ENCODE measurements at regions not wholly inside any gene's neighbourhood (a gene's known extent, or its start where the extent isn't known, plus 50 kb on each side); places are given as distances from the start of the nearest gene placed in this dataset.

DNA sequence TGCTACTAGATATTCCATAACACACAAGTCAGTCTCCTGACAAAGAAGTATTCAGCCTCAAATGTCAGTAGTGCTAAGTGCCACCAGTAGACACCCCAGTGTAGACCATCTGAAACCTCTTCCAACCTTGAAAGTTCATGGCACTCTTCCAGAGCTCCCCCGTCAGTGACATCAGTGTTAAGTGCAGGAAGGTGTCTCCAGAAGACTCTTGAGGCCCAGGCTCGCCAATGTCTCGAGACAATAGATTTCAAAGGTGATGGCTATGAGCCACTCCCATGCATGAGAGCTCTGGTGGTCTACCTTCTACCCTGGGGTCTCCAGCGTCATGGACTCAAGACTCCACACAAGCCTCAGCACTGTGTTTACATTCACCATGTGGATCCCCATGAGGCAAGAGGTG lies 183.8 kb downstream of the SMAD2 start:
- H3K36me3 ChIP-seq: no peaks in the 10 kb centered on the region
- no peaks in the 10 kb centered on the region for H3K27me3 ChIP-seq (replicated peaks; ENCODE audit: insufficient read depth)
- TF ChIP-seq, protein P1, sequence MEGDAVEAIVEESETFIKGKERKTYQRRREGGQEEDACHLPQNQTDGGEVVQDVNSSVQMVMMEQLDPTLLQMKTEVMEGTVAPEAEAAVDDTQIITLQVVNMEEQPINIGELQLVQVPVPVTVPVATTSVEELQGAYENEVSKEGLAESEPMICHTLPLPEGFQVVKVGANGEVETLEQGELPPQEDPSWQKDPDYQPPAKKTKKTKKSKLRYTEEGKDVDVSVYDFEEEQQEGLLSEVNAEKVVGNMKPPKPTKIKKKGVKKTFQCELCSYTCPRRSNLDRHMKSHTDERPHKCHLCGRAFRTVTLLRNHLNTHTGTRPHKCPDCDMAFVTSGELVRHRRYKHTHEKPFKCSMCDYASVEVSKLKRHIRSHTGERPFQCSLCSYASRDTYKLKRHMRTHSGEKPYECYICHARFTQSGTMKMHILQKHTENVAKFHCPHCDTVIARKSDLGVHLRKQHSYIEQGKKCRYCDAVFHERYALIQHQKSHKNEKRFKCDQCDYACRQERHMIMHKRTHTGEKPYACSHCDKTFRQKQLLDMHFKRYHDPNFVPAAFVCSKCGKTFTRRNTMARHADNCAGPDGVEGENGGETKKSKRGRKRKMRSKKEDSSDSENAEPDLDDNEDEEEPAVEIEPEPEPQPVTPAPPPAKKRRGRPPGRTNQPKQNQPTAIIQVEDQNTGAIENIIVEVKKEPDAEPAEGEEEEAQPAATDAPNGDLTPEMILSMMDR (IDR thresholded peaks at IDR 0.05): no peak
- no peak overlapping the region for H3K4me3 ChIP-seq
- H3K9me3 ChIP-seq: no peaks in the 10 kb centered on the region
- no peak for DNase-seq (ENCODE audit: low spot score)
- H3K27ac ChIP-seq: no peak overlapping the region
- H3K4me1 ChIP-seq (ENCODE audit: control insufficient read depth in 1 of 2, low read depth in 2 of 2): peaks cover 0 to 5% of the 10 kb centered on the region in 2 donors
- ATAC-seq (ENCODE audit: insufficient number of reproducible peaks, low FRiP score, low read depth): no peak

DNA sequence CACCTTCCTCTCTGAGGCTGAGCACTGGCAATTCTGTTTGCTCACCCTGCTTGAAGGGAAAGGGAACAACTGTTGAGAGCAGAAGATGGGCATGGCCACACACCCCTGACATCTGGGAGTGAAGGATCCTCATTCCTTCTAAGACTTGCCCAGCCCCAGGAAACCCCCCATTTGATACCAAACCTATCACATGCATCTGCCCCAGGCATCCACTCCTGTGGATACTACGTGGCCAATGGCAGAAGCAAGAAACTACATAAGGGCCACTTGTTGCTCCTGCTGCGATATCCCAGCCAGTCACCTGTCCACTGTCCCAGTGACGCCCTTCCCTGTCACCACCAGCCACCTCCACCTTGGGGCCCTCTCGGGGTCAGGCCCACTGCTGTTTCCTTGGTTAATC lies 185.2 kb downstream of the SMAD2 start:
- DNase-seq (ENCODE audit: low spot score): no peak
- Histone ChIP-seq H3K36me3 (no peaks in the 10 kb centered on the region), H3K27ac (no peak overlapping the region), H3K4me3 (no peak overlapping the region), H3K9me3 (no peaks in the 10 kb centered on the region), H3K4me1 (ENCODE audit: control insufficient read depth in 1 of 2, low read depth in 2 of 2) (peaks cover 0 to 5% of the 10 kb centered on the region in 2 donors), H3K27me3 (replicated peaks; ENCODE audit: insufficient read depth) (no peaks in the 10 kb centered on the region)
- ATAC-seq (ENCODE audit: insufficient number of reproducible peaks, low FRiP score, low read depth): no peak
- TF ChIP-seq, protein P1 (IDR thresholded peaks at IDR 0.05): no peak

DNA sequence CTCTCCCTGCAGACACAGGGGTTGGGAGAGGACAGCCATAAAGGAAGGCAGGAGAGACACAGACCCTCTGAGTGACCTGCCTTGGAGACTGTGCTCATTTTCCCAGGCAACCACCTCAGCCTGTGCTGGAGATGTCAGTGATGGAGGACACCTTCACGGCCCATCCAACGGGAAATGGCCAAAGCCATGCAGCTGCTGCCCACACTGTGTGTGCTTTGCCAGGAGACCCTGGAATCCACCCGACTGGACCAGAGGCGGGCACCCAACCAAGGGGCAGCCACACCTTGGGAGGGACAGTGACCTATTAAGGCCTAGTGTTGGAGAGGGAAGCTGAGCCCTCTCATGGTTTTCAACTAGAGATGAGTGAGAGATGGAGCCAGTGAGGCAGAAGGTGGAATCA lies 192.5 kb downstream of the SMAD2 start:
- no peaks in the 10 kb centered on the region for H3K36me3 ChIP-seq
- no peaks in the 10 kb centered on the region for H3K4me1 ChIP-seq (ENCODE audit: control insufficient read depth in 1 of 2, low read depth in 2 of 2)
- ATAC-seq (ENCODE audit: insufficient number of reproducible peaks, low FRiP score, low read depth) (no peak), DNase-seq (ENCODE audit: low spot score) (no peak)
- H3K9me3 ChIP-seq: no peaks in the 10 kb centered on the region
- TF ChIP-seq, protein P1 (IDR thresholded peaks at IDR 0.05): no peak
- H3K27me3 ChIP-seq (replicated peaks; ENCODE audit: insufficient read depth): no peaks in the 10 kb centered on the region
- H3K27ac ChIP-seq: no peak overlapping the region
- H3K4me3 ChIP-seq: no peak overlapping the region

DNA sequence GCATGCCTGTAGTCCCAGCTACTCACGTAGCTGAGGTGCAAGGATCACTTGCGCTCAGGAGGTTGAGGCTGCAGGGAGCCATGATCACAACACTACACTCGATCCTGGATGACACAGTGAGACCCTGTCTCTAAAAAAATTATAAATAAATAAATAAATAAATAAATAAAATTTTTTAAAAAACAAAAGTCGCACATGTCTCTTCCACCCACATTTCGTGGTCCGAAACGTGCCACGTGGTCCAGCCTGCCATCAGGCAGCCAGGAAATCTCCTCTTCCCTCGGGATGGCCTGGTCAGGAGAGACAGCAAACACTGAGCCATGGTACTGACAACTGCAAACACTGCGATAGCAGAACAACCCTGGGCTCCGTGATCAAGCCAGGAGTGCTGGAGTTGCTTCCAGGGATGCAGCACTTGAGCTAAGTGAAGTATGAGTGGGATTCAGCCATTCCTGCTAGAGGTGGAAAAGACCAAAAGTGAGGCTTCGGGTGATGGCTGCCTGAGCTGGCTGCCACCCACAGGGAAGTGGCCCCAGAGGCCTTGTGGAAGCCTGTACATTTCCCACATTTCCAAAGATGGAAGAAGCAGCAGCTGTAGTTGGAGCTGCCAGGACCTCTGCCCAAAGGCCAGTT lies 193.1 kb downstream of the SMAD2 start:
- Histone ChIP-seq H3K4me3 (no peak overlapping the region), H3K27ac (no peak overlapping the region), H3K4me1 (ENCODE audit: control insufficient read depth in 1 of 2, low read depth in 2 of 2) (no peaks in the 10 kb centered on the region), H3K36me3 (no peaks in the 10 kb centered on the region), H3K27me3 (replicated peaks; ENCODE audit: insufficient read depth) (no peaks in the 10 kb centered on the region), H3K9me3 (no peaks in the 10 kb centered on the region)
- no peak for DNase-seq (ENCODE audit: low spot score)
- ATAC-seq (ENCODE audit: insufficient number of reproducible peaks, low FRiP score, low read depth): no peak
- TF ChIP-seq, protein P1 (IDR thresholded peaks at IDR 0.05): no peak

DNA sequence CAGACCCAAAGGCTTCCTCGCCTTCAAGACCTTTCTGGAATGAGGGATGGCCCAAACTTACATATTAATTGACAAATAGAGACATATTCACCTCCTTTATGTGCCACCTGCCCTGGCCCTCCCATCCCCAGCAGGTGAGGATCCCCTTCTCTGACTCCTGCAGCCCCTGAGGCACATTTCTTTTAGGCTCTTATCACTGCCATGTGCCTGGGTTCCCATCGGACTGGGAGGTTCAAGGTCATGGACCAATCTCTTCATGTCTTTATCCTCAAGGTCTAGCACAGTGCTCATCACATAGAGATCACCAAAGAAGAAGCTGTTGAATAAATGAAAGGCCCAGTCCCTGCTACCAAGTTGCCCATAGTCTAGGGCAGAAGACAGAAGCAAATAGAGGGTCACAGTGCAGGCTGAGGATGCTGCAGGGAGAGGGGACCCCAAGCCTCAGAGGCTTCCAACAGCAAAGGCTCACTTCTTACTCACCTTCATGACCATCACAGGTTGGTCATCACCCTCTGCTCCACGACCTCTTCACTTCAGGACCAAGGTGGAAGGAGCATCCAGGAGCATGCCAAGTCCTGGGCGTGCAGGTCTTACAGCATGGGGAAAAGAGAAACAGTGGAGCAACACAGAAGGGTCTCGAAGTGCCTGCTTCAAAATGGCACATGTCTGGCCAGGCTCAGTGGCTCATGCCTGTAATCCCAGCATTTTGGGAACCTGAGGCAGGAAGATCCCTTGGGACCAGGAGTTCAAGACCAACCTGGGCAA lies 193.9 kb downstream of the SMAD2 start:
- TF ChIP-seq, protein P1 (IDR thresholded peaks at IDR 0.05): no peak
- no peaks in the 10 kb centered on the region for H3K36me3 ChIP-seq
- H3K4me3 ChIP-seq: no peak overlapping the region
- DNase-seq (ENCODE audit: low spot score): no peak
- H3K9me3 ChIP-seq: no peaks in the 10 kb centered on the region
- ATAC-seq (ENCODE audit: insufficient number of reproducible peaks, low FRiP score, low read depth): no peak
- no peak overlapping the region for H3K27ac ChIP-seq
- no peaks in the 10 kb centered on the region for H3K27me3 ChIP-seq (replicated peaks; ENCODE audit: insufficient read depth)
- no peaks in the 10 kb centered on the region for H3K4me1 ChIP-seq (ENCODE audit: control insufficient read depth in 1 of 2, low read depth in 2 of 2)

Measured in thoracic aorta (tissue), 2 donors.